Neural progenitor cell (in vitro differentiated cells): ENCODE measurements at regions not wholly inside any gene's neighbourhood (a gene's known extent, or its start where the extent isn't known, plus 50 kb on each side); places are given as distances from the start of the nearest gene placed in this dataset.

Experiments
- DNase-seq: peaks from one replicate; pipeline ENCODE4 v3.0.0-alpha.2; 2016; ENCODE audit warnings: low spot score
- H2AFZ ChIP-seq: fragments of 200-600 bp; sonication (generic); replicated peaks from 2 replicates; pipeline ENCODE4 v1.6.1; 2016; ENCODE audit warnings: antibody characterized with exemption
- H3F3A ChIP-seq: fragments of 200-600 bp; sonication (generic); 2 replicates; pipeline ENCODE4 v1.6.1; 2016; ENCODE audit warnings: antibody characterized with exemption, low read depth
- H3K27ac ChIP-seq: fragments of 200-600 bp; sonication (generic); 2 replicates; pipeline ENCODE4 v1.5.1; 2016; ENCODE audit warnings: mild to moderate bottlenecking
- H3K27me3 ChIP-seq: fragments of 200-600 bp; sonication (generic); 2 replicates; pipeline ENCODE4 v1.6.1; 2016; ENCODE audit warnings: mild to moderate bottlenecking, moderate library complexity
- H3K36me3 ChIP-seq: fragments of 200-600 bp; sonication (generic); 2 replicates; pipeline ENCODE4 v1.5.1; 2016
- H3K4me1 ChIP-seq: fragments of 200-600 bp; sonication (generic); 2 replicates; pipeline ENCODE4 v1.6.1; 2016; ENCODE audit warnings: mixed run types
- H3K4me2 ChIP-seq: fragments of 200-600 bp; sonication (generic); 2 replicates; pipeline ENCODE4 v1.6.1; 2016
- H3K4me3 ChIP-seq: fragments of 200-600 bp; sonication (generic); 2 replicates; pipeline ENCODE4 v1.5.1; 2016
- H3K79me2 ChIP-seq: fragments of 200-600 bp; sonication (generic); 2 replicates; pipeline ENCODE4 v1.6.1; 2016; ENCODE audit warnings: low read depth
- H3K9ac ChIP-seq: fragments of 200-600 bp; sonication (generic); 2 replicates; pipeline ENCODE4 v1.6.1; 2016
- H3K9me3 ChIP-seq: fragments of 200-600 bp; sonication (generic); 2 replicates; pipeline ENCODE4 v1.5.1; 2016; ENCODE audit warnings: low read depth
- H4K20me1 ChIP-seq: fragments of 200-600 bp; sonication (generic); 2 replicates; pipeline ENCODE4 v1.6.1; 2016; ENCODE audit warnings: low read depth
- H3K27ac Mint-ChIP-seq: 3 replicates; pipeline ENCODE4 v1.8.0; 2021; ENCODE audit warnings: mixed read lengths
- H3K27me3 Mint-ChIP-seq: 2 replicates; pipeline ENCODE4 v1.8.0; 2022; ENCODE audit warnings: low read depth, mild to moderate bottlenecking, inconsistent platforms, moderate library complexity, mixed read lengths; ENCODE audit not compliant: insufficient read depth
- H3K36me3 Mint-ChIP-seq: 3 replicates; pipeline ENCODE4 v1.8.0; 2021; ENCODE audit warnings: mixed read lengths
- H3K4me1 Mint-ChIP-seq: 3 replicates; pipeline ENCODE4 v1.8.0; 2021; ENCODE audit warnings: mixed read lengths
- H3K4me3 Mint-ChIP-seq: 3 replicates; pipeline ENCODE4 v1.8.0; 2021; ENCODE audit warnings: mild to moderate bottlenecking, moderate library complexity, mixed read lengths
- H3K9me3 Mint-ChIP-seq: 3 replicates; pipeline ENCODE4 v1.8.0; 2020; ENCODE audit warnings: mixed read lengths
- CTCF ChIP-seq: fragments of 200-600 bp; sonication (generic); IDR thresholded peaks from 2 replicates; pipeline ENCODE4 v1.5.1; 2017; ENCODE audit warnings: antibody characterized with exemption, mild to moderate bottlenecking
- EZH2 ChIP-seq: fragments of 200-600 bp; sonication (generic); IDR thresholded peaks from 2 replicates; pipeline ENCODE4 v1.6.1; 2017; ENCODE audit warnings: antibody characterized with exemption, mild to moderate bottlenecking, moderate library complexity
- EZH2phosphoT487 ChIP-seq: fragments of 200-600 bp; sonication (generic); IDR thresholded peaks from 2 replicates; pipeline ENCODE4 v1.6.1; 2017; ENCODE audit warnings: antibody characterized with exemption

GRCh38 chr4:184907216-184907615 lies 81.4 kb upstream of the ACSL1 start:
- no peak for DNase-seq
- H3F3A ChIP-seq: no peaks in the 10 kb centered on the region
- no peaks in the 10 kb centered on the region for H3K9me3 ChIP-seq
- Mint-ChIP-seq H3K4me3 (no peak overlapping the region), H3K36me3 (no peaks in the 10 kb centered on the region), H3K27me3 (peaks cover 2% of the 10 kb centered on the region), H3K27ac (no peak overlapping the region), H3K9me3 (peaks cover 19% of the 10 kb centered on the region), H3K4me1 (peaks cover 5% of the 10 kb centered on the region)
- no peaks in the 10 kb centered on the region for H3K27me3 ChIP-seq
- TF ChIP-seq EZH2phosphoT487 (no peak), CTCF (no peak), EZH2 (no peak)
- H3K36me3 ChIP-seq: no peaks in the 10 kb centered on the region
- no peak overlapping the region for H3K9ac ChIP-seq
- H3K27ac ChIP-seq: no peak overlapping the region
- no peak overlapping the region for H2AFZ ChIP-seq
- no peaks in the 10 kb centered on the region for H3K79me2 ChIP-seq
- H3K4me1 ChIP-seq: no peaks in the 10 kb centered on the region
- H3K4me2 ChIP-seq: no peak overlapping the region
- H4K20me1 ChIP-seq: no peaks in the 10 kb centered on the region
- H3K4me3 ChIP-seq: no peak overlapping the region

GRCh38 chr4:184907810-184908209 lies 82.0 kb upstream of the ACSL1 start:
- no peaks in the 10 kb centered on the region for H4K20me1 ChIP-seq
- no peak overlapping the region for H3K27ac ChIP-seq
- no peaks in the 10 kb centered on the region for H3K79me2 ChIP-seq
- no peaks in the 10 kb centered on the region for H3K27me3 ChIP-seq
- H3K36me3 ChIP-seq: no peaks in the 10 kb centered on the region
- Mint-ChIP-seq H3K4me3 (no peak overlapping the region), H3K4me1 (peaks cover 5% of the 10 kb centered on the region), H3K27me3 (peaks cover 2% of the 10 kb centered on the region), H3K9me3 (peaks cover 25% of the 10 kb centered on the region), H3K36me3 (no peaks in the 10 kb centered on the region), H3K27ac (no peak overlapping the region)
- H3K4me2 ChIP-seq: no peak overlapping the region
- DNase-seq: no peak
- no peaks in the 10 kb centered on the region for H3K9me3 ChIP-seq
- TF ChIP-seq EZH2phosphoT487: no peak
- no peak for TF ChIP-seq EZH2
- no peak for TF ChIP-seq CTCF
- H3K4me3 ChIP-seq: no peak overlapping the region
- H3K9ac ChIP-seq: no peak overlapping the region
- H3K4me1 ChIP-seq: no peaks in the 10 kb centered on the region
- H2AFZ ChIP-seq: no peak overlapping the region
- H3F3A ChIP-seq: no peaks in the 10 kb centered on the region

GRCh38 chr4:184911310-184911709 lies 85.5 kb upstream of the ACSL1 start:
- Histone ChIP-seq H3K27ac (no peak overlapping the region), H3K36me3 (no peaks in the 10 kb centered on the region), H3K4me1 (no peaks in the 10 kb centered on the region), H4K20me1 (no peaks in the 10 kb centered on the region), H3K9ac (no peak overlapping the region), H3K9me3 (no peaks in the 10 kb centered on the region), H3K4me2 (no peak overlapping the region), H3K27me3 (no peaks in the 10 kb centered on the region), H2AFZ (no peak overlapping the region), H3K79me2 (no peaks in the 10 kb centered on the region), H3K4me3 (no peak overlapping the region), H3F3A (no peaks in the 10 kb centered on the region)
- Mint-ChIP-seq H3K9me3 (peaks cover 34% of the 10 kb centered on the region), H3K4me1 (peaks cover 5% of the 10 kb centered on the region), H3K27me3 (peaks cover 2% of the 10 kb centered on the region), H3K27ac (no peak overlapping the region), H3K36me3 (no peaks in the 10 kb centered on the region), H3K4me3 (no peak overlapping the region)
- no peak for DNase-seq
- TF ChIP-seq CTCF (no peak), EZH2phosphoT487 (no peak), EZH2 (no peak)
